Suprapubic skin (tissue), 4 donors: ENCODE measurements at regions not wholly inside any gene's neighbourhood (a gene's known extent, or its start where the extent isn't known, plus 50 kb on each side); places are given as distances from the start of the nearest gene placed in this dataset.

ENCODE experiments used
- CTCF ChIP-seq, 2 donors: fragments of 200-600 bp in 1 of 2; fragments of 450-650 bp in 1 of 2; sonication (generic) in 1 of 2; IDR thresholded peaks; one replicate each; pipeline ENCODE4 v1.5.1; 2016 to 2019; ENCODE audit warnings: antibody characterized with exemption in 2 of 2, mild to moderate bottlenecking in 1 of 2, moderate library complexity in 1 of 2
- EP300 ChIP-seq: sonication (generic); formaldehyde crosslinking; IDR thresholded peaks from one replicate; pipeline ENCODE4 v1.6.1; 2017; ENCODE audit warnings: antibody characterized with exemption
- POLR2A ChIP-seq, 2 donors: fragments of 450-650 bp; IDR thresholded peaks; one replicate each; pipeline ENCODE4 v1.6.1; 2017; ENCODE audit warnings: antibody characterized with exemption in 2 of 2, mild to moderate bottlenecking in 2 of 2, moderate library complexity in 2 of 2
- POLR2AphosphoS5 ChIP-seq, 3 donors: sonication (generic); formaldehyde crosslinking; IDR thresholded peaks; one replicate each; pipeline ENCODE4 v1.6.1; 2017; ENCODE audit warnings: antibody characterized with exemption in 3 of 3

DNA sequence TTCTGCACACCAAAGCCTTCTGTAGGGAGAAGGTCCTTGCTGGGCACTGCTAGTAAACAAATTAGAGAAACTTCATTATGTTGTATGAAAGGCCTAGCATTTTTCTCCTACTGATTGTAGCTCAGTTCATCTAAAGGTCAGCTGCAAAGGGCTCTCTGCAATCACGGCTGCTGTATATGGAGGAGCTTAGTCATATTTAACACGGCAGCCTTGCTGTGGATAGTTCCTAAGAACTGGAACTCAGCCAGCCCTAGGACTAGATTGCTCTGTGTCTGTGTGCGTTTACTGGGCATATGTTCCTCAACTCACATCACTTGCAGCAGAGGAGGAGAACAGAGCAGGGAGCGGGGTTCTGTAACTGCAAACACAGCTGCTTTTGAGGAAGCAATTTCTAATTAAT is 1103.9 kb upstream of the KLHL29 start:
- no peak for TF ChIP-seq CTCF (IDR thresholded peaks at IDR 0.05)
- no peak for TF ChIP-seq POLR2AphosphoS5 (IDR thresholded peaks at IDR 0.05)
- TF ChIP-seq EP300 = no peak
- no peak for TF ChIP-seq POLR2A (IDR thresholded peaks at IDR 0.05)
